HCEC 1CT (cell line): ENCODE measurements at regions not wholly inside any gene's neighbourhood (a gene's known extent, or its start where the extent isn't known, plus 50 kb on each side); places are given as distances from the start of the nearest gene placed in this dataset.

Experiments used
- DNase-seq: peaks from one replicate; pipeline ENCODE4 v3.0.0-alpha.2; 2017

DNA sequence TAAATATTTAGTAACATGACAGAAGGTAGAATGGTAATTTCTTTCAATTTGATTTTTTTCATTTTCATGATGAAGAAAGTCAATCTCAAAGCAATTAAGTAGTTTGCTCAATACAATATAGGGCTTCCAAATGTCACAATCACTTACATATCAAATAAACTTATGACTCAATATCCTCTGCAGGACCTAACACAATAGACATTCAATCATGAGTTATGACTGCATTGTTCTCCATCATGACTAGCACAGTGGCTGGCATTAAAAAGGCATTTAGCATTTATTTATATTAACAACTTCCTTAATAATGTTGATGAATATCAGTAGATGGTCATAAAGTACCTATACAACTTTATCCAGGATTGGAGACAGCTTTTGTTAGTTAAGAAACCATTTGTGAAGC lies 1499.6 kb downstream of the EFNA5 start:
- no peak for DNase-seq

GRCh38 chr5:106167766-106168165 lies 1503.0 kb downstream of the EFNA5 start:
- DNase-seq: no peak

DNA sequence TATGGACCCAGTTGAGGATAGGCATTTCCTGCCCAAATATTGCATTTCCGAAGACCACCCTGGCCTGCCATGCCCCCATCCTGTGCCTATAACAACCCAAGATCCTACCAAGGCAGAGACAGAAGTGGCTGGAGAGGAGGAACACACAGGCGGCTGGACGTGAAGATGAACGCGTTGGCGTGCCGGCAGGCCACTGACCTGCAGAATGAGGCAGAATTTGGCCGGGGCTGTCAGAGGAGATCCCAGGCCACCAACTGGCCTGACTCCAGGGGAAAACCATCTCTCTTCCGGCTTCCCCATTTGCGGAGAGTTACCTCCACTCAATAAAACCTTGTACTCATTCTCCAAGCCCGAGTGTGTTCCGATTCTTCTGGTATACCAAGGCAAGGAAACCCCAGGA lies 1507.5 kb downstream of the EFNA5 start:
- no peak for DNase-seq

DNA sequence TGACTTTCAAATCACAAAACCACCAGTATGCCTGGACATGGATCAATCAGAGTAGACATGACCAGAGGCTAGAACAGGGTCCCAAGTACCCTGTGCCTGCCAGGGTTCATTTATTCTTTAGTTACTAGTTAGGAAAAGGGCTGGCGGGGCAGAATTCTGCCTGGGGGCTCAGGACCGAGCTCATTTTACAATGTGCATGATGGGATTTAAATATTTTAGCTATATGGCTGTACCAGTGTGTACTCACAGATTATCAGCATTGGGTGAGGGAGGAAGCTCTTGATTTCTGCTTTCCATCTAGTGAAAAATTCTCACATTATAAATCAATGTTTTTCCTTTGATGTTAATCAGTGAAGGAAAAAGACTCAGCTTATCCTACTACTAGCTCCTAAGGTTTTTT lies 1511.1 kb downstream of the EFNA5 start:
- no peak for DNase-seq

DNA sequence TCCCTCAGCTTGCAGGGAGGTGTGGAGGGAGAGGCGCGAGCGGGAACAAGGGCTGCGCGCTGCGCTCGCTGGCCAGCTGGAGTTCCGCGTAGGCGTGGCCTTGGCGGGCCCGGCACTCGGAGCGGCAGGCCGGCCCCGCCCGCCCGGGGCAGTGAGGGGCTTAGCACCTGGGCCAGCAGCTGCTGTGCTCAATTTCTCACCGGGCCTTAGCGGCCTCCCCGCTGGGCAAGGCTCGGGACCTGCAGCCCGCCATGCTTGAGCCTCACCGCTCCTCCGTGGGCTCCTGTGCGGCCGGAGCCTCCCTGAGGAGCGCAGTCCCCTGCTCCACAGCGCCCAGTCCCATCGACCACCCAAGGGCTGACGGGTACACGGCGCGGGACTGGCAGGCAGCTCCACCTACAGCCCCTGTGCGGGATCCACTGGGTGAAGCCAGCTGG lies 1516.4 kb downstream of the EFNA5 start:
- DNase-seq: no peak

GRCh38 chr5:106152569-106152968 lies 1518.2 kb downstream of the EFNA5 start:
- DNase-seq: no peak

- DNase-seq: no peak
Measured at GRCh38 chr5:106142116-106142515, 1528.6 kb downstream of the EFNA5 start.

DNA sequence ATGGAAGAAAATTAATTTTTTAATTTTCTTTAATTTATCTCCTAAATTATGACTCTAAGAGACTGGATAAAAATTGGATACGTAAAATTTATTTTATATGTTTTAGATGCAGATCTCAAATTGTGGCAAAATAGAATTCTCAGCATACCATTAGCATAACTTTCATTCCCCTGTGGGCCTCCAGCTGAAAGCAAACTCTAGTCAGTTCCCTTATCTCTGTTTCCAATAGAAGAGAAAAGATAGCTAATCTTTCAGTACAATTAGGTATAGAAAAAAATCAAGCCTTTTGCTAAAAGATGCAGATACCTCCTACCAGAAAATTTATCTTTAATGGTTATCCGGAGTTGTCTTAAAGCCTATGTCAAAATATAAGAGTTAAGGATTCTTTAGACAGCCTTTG lies 1530.6 kb downstream of the EFNA5 start:
- no peak for DNase-seq

DNA sequence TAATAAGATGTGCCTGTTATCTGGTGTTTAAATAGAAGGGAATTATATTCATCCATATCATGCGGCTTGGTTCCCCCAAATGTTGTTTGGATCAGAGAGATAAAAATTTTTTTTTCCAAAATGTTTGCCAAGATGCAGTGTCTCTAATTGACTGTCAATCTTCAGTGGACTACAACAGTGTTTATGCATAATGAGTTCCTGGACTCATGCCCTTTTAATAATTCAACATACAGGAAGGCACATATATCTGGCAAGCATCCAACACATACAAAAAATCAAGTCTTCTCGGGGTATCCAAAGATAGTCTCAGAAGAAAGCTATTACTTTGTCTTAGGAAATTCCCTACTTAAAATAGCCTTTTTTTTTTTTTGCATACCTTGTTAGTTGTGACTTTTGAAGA lies 1534.7 kb downstream of the EFNA5 start:
- no peak for DNase-seq

GRCh38 chr5:106135473-106135872 lies 1535.3 kb downstream of the EFNA5 start:
- DNase-seq: no peak

- DNase-seq: no peak
Measured at GRCh38 chr5:106134549-106134948, 1536.2 kb downstream of the EFNA5 start.

- no peak for DNase-seq
Measured at GRCh38 chr5:106127985-106128384, 1542.8 kb downstream of the EFNA5 start.

DNA sequence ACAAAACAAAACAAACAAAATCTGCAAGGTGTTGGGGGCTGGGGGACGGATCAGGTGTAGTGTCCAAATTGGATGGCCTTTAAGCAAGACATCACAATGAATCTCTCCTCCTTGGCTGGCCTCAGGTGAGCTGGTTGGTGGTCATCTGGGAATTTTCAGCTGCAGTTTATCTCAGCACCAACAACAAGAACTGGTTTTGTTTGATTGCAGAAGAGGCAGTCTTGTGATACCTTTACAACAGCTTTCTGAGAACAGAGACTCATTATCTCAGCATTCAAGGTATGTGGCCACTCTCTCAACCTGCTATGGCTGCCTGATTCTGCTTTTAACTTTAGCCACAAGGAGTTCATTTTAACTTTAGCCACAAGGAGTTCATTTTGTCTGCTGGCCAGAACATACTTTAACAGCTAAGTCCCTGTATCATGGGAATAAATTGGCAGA lies 1543.4 kb downstream of the EFNA5 start:
- DNase-seq: no peak

GRCh38 chr5:106121972-106122605 lies 1548.6 kb downstream of the EFNA5 start:
- no peak for DNase-seq

- DNase-seq: peak; percentile 62
Measured at GRCh38 chr5:106116682-106117081, 1554.1 kb downstream of the EFNA5 start.

- no peak for DNase-seq
Measured at GRCh38 chr5:106113922-106114321, 1556.8 kb downstream of the EFNA5 start.

DNA sequence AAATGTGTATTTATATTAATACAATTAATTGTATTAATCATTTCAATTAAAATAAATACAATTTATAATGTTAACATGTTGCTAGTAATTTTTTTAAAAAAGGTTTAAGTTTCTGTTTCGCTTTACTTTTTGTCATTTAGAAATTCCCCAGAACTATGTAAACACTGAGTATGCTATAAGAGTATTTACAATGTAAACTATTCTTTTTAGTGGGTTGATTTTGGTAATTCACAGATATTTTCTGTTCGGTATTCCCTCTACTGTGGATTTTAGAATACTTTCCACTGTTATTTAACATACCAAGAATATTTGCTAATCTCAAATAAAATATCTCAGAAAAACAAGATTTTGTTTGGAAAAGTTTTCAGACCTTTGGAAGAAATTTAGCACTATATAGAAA lies 1564.4 kb downstream of the EFNA5 start:
- DNase-seq: no peak

- DNase-seq: peak; percentile 26
Measured at GRCh38 chr5:106097340-106097739, 1573.4 kb downstream of the EFNA5 start.

DNA sequence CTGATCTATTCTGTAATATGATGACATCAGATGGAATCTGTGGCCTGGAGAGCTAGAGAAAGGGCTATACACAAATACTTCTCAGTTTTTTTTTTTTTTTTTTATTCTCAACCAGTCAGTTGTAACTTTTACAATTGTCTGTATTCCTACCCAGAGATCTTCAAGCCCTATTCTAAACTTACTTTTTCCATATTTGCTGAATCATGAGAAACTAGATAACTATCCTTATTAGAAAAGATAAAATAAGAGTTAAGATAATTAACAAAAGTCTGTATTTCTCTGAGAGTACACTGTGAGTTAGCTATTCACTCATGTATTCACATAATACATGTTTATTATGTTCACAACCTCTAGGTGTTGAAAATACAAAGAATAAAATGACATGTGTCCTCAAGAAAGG lies 1575.9 kb downstream of the EFNA5 start:
- DNase-seq: no peak

DNA sequence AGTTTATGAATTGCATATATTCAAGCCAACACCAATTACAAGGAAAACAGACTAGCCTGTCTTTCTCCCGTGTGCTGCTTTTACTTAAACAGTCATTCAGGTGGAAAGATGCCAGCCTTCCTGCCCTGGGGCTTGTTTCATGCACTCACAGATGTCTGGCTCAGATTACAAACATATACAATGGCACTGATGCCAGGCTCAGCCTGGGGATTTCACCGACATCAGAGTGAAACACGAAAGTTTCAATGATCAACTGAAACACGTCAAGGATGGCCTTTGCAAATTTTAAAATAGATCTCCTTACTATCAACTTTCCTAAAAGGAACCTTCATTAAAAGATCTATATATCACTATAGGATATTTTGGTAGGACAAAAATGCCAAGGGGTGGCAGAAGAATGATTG lies 1576.5 kb downstream of the EFNA5 start:
- DNase-seq: peak; percentile 43

GRCh38 chr5:106093134-106093533 lies 1577.6 kb downstream of the EFNA5 start:
- DNase-seq: no peak

- DNase-seq: no peak
Measured at GRCh38 chr5:106092455-106092854, 1578.3 kb downstream of the EFNA5 start.

- DNase-seq: no peak
Measured at GRCh38 chr5:106089073-106089472, 1581.7 kb downstream of the EFNA5 start.

DNA sequence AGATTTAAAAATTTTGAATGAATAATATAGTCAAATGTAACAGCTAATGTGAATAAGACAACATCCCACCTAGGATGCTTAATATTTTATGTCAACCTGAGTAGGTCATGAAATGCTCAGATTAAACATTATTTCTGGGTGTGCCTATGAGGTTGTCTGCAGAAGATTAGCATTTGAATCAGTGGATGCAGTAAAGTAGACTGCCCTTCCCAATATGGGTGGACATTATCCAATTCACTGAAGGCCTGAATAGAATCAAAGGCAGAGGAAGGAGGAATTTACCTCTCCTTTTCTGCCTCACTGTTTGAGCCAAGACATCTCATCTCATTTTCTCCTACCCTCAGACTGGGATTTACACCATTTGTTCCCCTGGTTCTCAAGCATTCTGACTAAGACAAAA lies 1582.3 kb downstream of the EFNA5 start:
- no peak for DNase-seq

DNA sequence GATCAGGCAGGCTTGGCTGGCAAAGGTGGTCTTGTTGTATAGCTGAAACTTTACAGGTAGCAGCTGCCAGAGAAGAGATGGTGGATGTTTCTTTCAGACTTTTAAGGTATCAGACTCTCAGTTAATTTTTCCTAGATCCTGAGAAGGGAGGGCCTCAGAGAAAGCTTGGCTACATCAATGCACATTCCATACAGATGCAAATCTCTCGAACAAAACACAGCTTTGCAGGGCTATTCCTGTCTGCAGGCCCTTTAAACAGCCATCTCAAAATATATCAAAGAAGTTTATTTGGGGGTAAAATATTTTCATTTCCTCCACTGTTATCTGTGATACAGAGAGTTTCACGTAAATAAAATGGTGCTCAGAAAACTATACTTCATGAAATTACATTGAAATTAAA lies 1584.4 kb downstream of the EFNA5 start:
- no peak for DNase-seq

DNA sequence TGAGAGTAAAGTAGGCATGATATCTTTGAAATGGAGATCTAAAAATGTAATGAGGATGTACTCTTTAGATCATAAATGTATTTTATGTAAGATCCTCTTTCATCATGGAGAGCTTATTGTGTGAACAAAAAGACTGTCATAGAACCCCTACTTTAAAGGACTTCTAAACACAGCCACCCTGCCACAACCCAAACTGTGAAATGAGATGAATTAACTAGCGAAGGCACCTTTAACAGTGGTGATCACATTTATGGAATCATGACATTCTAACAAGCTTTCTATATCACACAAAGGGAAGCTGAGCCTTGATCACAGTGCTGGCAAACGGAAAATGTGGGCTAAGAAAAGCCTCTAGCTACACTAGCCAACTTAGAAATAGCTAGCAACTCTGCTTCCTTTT lies 1585.2 kb downstream of the EFNA5 start:
- no peak for DNase-seq
